GM12872 (cell line): ENCODE measurements at regions not wholly inside any gene's neighbourhood (a gene's known extent, or its start where the extent isn't known, plus 50 kb on each side); places are given as distances from the start of the nearest gene placed in this dataset.

Experiments
- CTCF ChIP-seq: IDR thresholded peaks from 3 replicates; pipeline ENCODE4 v1.5.1; 2011; ENCODE audit warnings: low read depth, mild to moderate bottlenecking, low read length, moderate library complexity; ENCODE audit not compliant: insufficient read depth

GRCh38 chr6:80733641-80734040, 627.2 kb downstream of the BCKDHB start:
- TF ChIP-seq CTCF, result no peak

GRCh38 chr6:80728830-80729229, 622.4 kb downstream of the BCKDHB start:
- TF ChIP-seq CTCF, result no peak

GRCh38 chr6:80728101-80728750, 621.8 kb downstream of the BCKDHB start:
- TF ChIP-seq CTCF, result no peak

DNA sequence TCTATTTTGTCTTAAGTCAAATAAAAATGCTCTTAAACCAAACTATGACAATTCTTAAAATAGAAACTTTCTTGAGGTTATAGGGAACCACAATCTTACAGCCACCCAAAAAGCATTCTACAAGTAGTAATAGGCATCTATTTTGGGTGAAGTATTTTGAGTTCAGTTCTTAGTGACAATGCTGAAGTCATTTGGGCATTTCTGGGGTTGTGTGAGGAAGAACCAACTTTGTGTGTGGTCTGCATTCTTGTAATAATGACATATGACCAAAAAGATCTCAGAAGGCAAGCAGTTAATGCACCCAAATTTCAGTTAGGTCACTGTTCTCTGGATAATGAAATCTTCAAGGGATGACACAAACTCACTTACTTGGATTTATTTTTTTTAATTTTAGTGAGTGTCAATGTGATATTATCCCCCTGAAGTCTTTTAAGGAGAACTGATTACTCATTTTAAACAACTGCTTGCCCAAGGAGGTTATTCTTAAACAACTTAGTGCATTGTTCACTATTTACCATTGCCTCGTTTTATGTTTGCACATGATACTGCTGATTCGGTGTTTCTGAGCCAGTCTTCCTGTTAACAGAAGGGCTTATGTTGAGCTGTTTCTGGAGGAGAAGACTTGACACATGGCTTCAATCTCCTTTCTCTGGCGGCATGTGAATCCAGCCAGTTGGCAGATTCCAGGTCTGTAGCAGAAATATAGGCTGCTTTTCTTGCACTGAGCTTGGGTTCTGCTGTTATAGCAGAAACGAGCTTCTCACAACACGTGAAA, 618.9 kb downstream of the BCKDHB start:
- TF ChIP-seq CTCF, result no peak

GRCh38 chr6:80720824-80721223, 614.4 kb downstream of the BCKDHB start:
- no peak for TF ChIP-seq CTCF

GRCh38 chr6:80714513-80714912, 608.0 kb downstream of the BCKDHB start:
- no peak for TF ChIP-seq CTCF

- TF ChIP-seq CTCF, result no peak
These were observed 592.0 kb downstream of the BCKDHB start for GRCh38 chr6:80698459-80698858.
